Neural progenitor cell (in vitro differentiated cells): ENCODE measurements at regions not wholly inside any gene's neighbourhood (a gene's known extent, or its start where the extent isn't known, plus 50 kb on each side); places are given as distances from the start of the nearest gene placed in this dataset.

Experiments
- DNase-seq: peaks from one replicate; pipeline ENCODE4 v3.0.0-alpha.2; 2016; ENCODE audit warnings: low spot score
- H2AFZ ChIP-seq: fragments of 200-600 bp; sonication (generic); replicated peaks from 2 replicates; pipeline ENCODE4 v1.6.1; 2016; ENCODE audit warnings: antibody characterized with exemption
- H3F3A ChIP-seq: fragments of 200-600 bp; sonication (generic); 2 replicates; pipeline ENCODE4 v1.6.1; 2016; ENCODE audit warnings: antibody characterized with exemption, low read depth
- H3K27ac ChIP-seq: fragments of 200-600 bp; sonication (generic); 2 replicates; pipeline ENCODE4 v1.5.1; 2016; ENCODE audit warnings: mild to moderate bottlenecking
- H3K27me3 ChIP-seq: fragments of 200-600 bp; sonication (generic); 2 replicates; pipeline ENCODE4 v1.6.1; 2016; ENCODE audit warnings: mild to moderate bottlenecking, moderate library complexity
- H3K36me3 ChIP-seq: fragments of 200-600 bp; sonication (generic); 2 replicates; pipeline ENCODE4 v1.5.1; 2016
- H3K4me1 ChIP-seq: fragments of 200-600 bp; sonication (generic); 2 replicates; pipeline ENCODE4 v1.6.1; 2016; ENCODE audit warnings: mixed run types
- H3K4me2 ChIP-seq: fragments of 200-600 bp; sonication (generic); 2 replicates; pipeline ENCODE4 v1.6.1; 2016
- H3K4me3 ChIP-seq: fragments of 200-600 bp; sonication (generic); 2 replicates; pipeline ENCODE4 v1.5.1; 2016
- H3K79me2 ChIP-seq: fragments of 200-600 bp; sonication (generic); 2 replicates; pipeline ENCODE4 v1.6.1; 2016; ENCODE audit warnings: low read depth
- H3K9ac ChIP-seq: fragments of 200-600 bp; sonication (generic); 2 replicates; pipeline ENCODE4 v1.6.1; 2016
- H3K9me3 ChIP-seq: fragments of 200-600 bp; sonication (generic); 2 replicates; pipeline ENCODE4 v1.5.1; 2016; ENCODE audit warnings: low read depth
- H4K20me1 ChIP-seq: fragments of 200-600 bp; sonication (generic); 2 replicates; pipeline ENCODE4 v1.6.1; 2016; ENCODE audit warnings: low read depth
- H3K27ac Mint-ChIP-seq: 3 replicates; pipeline ENCODE4 v1.8.0; 2021; ENCODE audit warnings: mixed read lengths
- H3K27me3 Mint-ChIP-seq: 2 replicates; pipeline ENCODE4 v1.8.0; 2022; ENCODE audit warnings: low read depth, mild to moderate bottlenecking, inconsistent platforms, moderate library complexity, mixed read lengths; ENCODE audit not compliant: insufficient read depth
- H3K36me3 Mint-ChIP-seq: 3 replicates; pipeline ENCODE4 v1.8.0; 2021; ENCODE audit warnings: mixed read lengths
- H3K4me1 Mint-ChIP-seq: 3 replicates; pipeline ENCODE4 v1.8.0; 2021; ENCODE audit warnings: mixed read lengths
- H3K4me3 Mint-ChIP-seq: 3 replicates; pipeline ENCODE4 v1.8.0; 2021; ENCODE audit warnings: mild to moderate bottlenecking, moderate library complexity, mixed read lengths
- H3K9me3 Mint-ChIP-seq: 3 replicates; pipeline ENCODE4 v1.8.0; 2020; ENCODE audit warnings: mixed read lengths
- CTCF ChIP-seq: fragments of 200-600 bp; sonication (generic); IDR thresholded peaks from 2 replicates; pipeline ENCODE4 v1.5.1; 2017; ENCODE audit warnings: antibody characterized with exemption, mild to moderate bottlenecking
- EZH2 ChIP-seq: fragments of 200-600 bp; sonication (generic); IDR thresholded peaks from 2 replicates; pipeline ENCODE4 v1.6.1; 2017; ENCODE audit warnings: antibody characterized with exemption, mild to moderate bottlenecking, moderate library complexity
- EZH2phosphoT487 ChIP-seq: fragments of 200-600 bp; sonication (generic); IDR thresholded peaks from 2 replicates; pipeline ENCODE4 v1.6.1; 2017; ENCODE audit warnings: antibody characterized with exemption

- peak; percentile 5 for DNase-seq
- Histone ChIP-seq H3K9ac (no peak overlapping the region), H3K36me3 (no peaks in the 10 kb centered on the region), H3K27ac (no peak overlapping the region), H3K9me3 (no peaks in the 10 kb centered on the region), H4K20me1 (no peaks in the 10 kb centered on the region), H3K27me3 (no peaks in the 10 kb centered on the region), H3K4me3 (no peak overlapping the region), H3K79me2 (no peaks in the 10 kb centered on the region), H3K4me2 (no peak overlapping the region), H3F3A (no peaks in the 10 kb centered on the region), H3K4me1 (peaks cover 5% of the 10 kb centered on the region), H2AFZ (no peak overlapping the region)
- peaks cover 11% of the 10 kb centered on the region for H3K9me3 Mint-ChIP-seq
- no peak overlapping the region for H3K4me3 Mint-ChIP-seq
- TF ChIP-seq CTCF = no peak
- no peak for TF ChIP-seq EZH2phosphoT487
- no peak for TF ChIP-seq EZH2
- H3K36me3 Mint-ChIP-seq = peaks cover 5% of the 10 kb centered on the region
- H3K27ac Mint-ChIP-seq = no peak overlapping the region
- peaks cover 6% of the 10 kb centered on the region for H3K4me1 Mint-ChIP-seq
- H3K27me3 Mint-ChIP-seq = no peaks in the 10 kb centered on the region
These were observed 664.4 kb downstream of the NYAP2 start for GRCh38 chr2:226063704-226064440.

GRCh38 chr2:226059961-226060627 lies 660.6 kb downstream of the NYAP2 start:
- no peaks in the 10 kb centered on the region for H3K27me3 ChIP-seq
- H3K9me3 ChIP-seq = no peaks in the 10 kb centered on the region
- Mint-ChIP-seq H3K9me3 (peaks cover 11% of the 10 kb centered on the region), H3K36me3 (peaks cover 5% of the 10 kb centered on the region), H3K4me3 (no peak overlapping the region), H3K4me1 (peaks cover 10% of the 10 kb centered on the region), H3K27me3 (no peaks in the 10 kb centered on the region), H3K27ac (peak overlapping the region; percentile 25)
- no peak for TF ChIP-seq CTCF
- TF ChIP-seq EZH2 = no peak
- no peak for TF ChIP-seq EZH2phosphoT487
- no peak overlapping the region for H3K9ac ChIP-seq
- H3K27ac ChIP-seq = no peak overlapping the region
- H3K36me3 ChIP-seq = no peaks in the 10 kb centered on the region
- no peak for DNase-seq
- H3K4me1 ChIP-seq = peaks cover 20% of the 10 kb centered on the region
- H3K4me3 ChIP-seq = no peak overlapping the region
- H3K4me2 ChIP-seq = no peak overlapping the region
- no peaks in the 10 kb centered on the region for H3K79me2 ChIP-seq
- no peak overlapping the region for H2AFZ ChIP-seq
- H4K20me1 ChIP-seq = no peaks in the 10 kb centered on the region
- no peaks in the 10 kb centered on the region for H3F3A ChIP-seq

- Histone ChIP-seq H3K36me3 (no peaks in the 10 kb centered on the region), H2AFZ (no peak overlapping the region), H3K9me3 (no peaks in the 10 kb centered on the region), H3F3A (no peaks in the 10 kb centered on the region), H4K20me1 (no peaks in the 10 kb centered on the region), H3K4me2 (no peak overlapping the region), H3K9ac (no peak overlapping the region), H3K79me2 (no peaks in the 10 kb centered on the region), H3K27me3 (no peaks in the 10 kb centered on the region), H3K4me1 (peaks cover 20% of the 10 kb centered on the region), H3K4me3 (no peak overlapping the region), H3K27ac (no peak overlapping the region)
- H3K27me3 Mint-ChIP-seq = no peaks in the 10 kb centered on the region
- H3K36me3 Mint-ChIP-seq = peaks cover 5% of the 10 kb centered on the region
- peaks cover 10% of the 10 kb centered on the region for H3K4me1 Mint-ChIP-seq
- DNase-seq = no peak
- TF ChIP-seq EZH2phosphoT487 (no peak), EZH2 (no peak), CTCF (no peak)
- peaks cover 11% of the 10 kb centered on the region for H3K9me3 Mint-ChIP-seq
- no peak overlapping the region for H3K4me3 Mint-ChIP-seq
- no peak overlapping the region for H3K27ac Mint-ChIP-seq
These were observed 658.4 kb downstream of the NYAP2 start for GRCh38 chr2:226057914-226058313.
